Bronchial epithelial cell (primary cell): ENCODE measurements at regions not wholly inside any gene's neighbourhood (a gene's known extent, or its start where the extent isn't known, plus 50 kb on each side); places are given as distances from the start of the nearest gene placed in this dataset.
"Not testable (repeated sequence)": the region's sequence is repeated elsewhere in the genome, so short reads cannot be mapped to it uniquely, and the experiment has no call there.

ENCODE experiments used
- DNase-seq: peaks from one replicate; pipeline ENCODE4 v3.0.0-alpha.2; 2010; ENCODE audit warnings: low read depth
- FAIRE-seq: peaks from 2 replicates; lab custom pipeline; 2011; peaks lifted over from hg19 to GRCh38; lab: Jason Lieb, UNC
- H3K27me3 ChIP-seq: 2 replicates; pipeline ENCODE4 v1.5.1; 2011; ENCODE audit warnings: low read length; ENCODE audit not compliant: control insufficient read depth, insufficient read depth
- H3K36me3 ChIP-seq: 2 replicates; pipeline ENCODE4 v1.5.1; 2011; ENCODE audit warnings: low read length; ENCODE audit not compliant: control insufficient read depth, insufficient read depth
- H3K4me3 ChIP-seq: 2 replicates; pipeline ENCODE4 v1.5.1; 2011; ENCODE audit warnings: mild to moderate bottlenecking, low read depth, low read length, control low read depth
- TF ChIP-seq, protein P1 (sequence below): IDR thresholded peaks from 2 replicates; pipeline ENCODE4 v1.5.1; 2011; ENCODE audit warnings: mild to moderate bottlenecking, moderate library complexity, low read length, control low read depth, inconsistent platforms; ENCODE audit not compliant: insufficient read depth, severe bottlenecking

DNA sequence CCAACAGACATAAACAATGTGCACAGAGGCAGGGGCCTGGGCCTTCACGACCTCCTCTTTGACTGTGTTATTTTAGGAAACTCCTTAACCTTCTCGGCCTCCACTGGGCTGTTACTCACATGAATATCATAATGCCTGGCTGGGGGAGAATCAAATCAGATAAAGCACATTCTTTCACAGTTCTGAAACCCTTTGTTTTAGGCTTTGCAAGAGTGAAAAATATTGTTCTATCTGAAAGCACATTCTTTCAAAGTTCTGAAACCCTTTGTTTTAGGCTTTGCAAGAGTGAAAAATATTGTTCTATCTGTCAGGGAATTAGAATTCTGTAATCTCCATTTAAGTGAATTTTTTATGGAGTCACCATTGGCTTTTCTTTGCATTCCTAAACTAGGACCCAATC, 50.7 kb upstream of the SYNDIG1 start:
- no peak overlapping the region for H3K4me3 ChIP-seq
- H3K27me3 ChIP-seq, result no peaks in the 10 kb centered on the region
- no peak for DNase-seq
- H3K36me3 ChIP-seq, result no peaks in the 10 kb centered on the region
- FAIRE-seq, result no peak
- TF ChIP-seq, protein P1, sequence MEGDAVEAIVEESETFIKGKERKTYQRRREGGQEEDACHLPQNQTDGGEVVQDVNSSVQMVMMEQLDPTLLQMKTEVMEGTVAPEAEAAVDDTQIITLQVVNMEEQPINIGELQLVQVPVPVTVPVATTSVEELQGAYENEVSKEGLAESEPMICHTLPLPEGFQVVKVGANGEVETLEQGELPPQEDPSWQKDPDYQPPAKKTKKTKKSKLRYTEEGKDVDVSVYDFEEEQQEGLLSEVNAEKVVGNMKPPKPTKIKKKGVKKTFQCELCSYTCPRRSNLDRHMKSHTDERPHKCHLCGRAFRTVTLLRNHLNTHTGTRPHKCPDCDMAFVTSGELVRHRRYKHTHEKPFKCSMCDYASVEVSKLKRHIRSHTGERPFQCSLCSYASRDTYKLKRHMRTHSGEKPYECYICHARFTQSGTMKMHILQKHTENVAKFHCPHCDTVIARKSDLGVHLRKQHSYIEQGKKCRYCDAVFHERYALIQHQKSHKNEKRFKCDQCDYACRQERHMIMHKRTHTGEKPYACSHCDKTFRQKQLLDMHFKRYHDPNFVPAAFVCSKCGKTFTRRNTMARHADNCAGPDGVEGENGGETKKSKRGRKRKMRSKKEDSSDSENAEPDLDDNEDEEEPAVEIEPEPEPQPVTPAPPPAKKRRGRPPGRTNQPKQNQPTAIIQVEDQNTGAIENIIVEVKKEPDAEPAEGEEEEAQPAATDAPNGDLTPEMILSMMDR, result no peak

DNA sequence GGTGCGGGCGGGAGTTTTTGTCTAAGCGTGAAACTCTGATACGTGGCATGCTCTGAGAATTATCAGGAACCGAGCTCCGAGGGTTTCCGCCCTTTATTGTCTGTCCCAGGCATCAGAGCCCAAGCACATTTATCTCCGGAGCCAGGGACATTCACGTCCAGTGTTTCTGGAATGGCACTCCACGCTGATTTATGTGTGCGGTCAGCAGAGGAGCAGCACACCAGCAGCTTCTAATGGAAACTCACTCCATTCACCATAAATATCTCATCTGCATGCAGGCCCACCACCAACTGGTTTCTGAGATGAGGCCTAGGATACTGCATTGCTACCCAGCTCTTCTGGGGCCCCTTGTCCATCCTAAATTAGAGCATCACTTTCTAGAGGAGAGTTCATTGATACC, 51.9 kb upstream of the SYNDIG1 start:
- DNase-seq (no peak), FAIRE-seq (no peak)
- no peak overlapping the region for H3K4me3 ChIP-seq
- H3K36me3 ChIP-seq, result no peaks in the 10 kb centered on the region
- TF ChIP-seq, protein P1, result no peak
- H3K27me3 ChIP-seq, result no peaks in the 10 kb centered on the region

DNA sequence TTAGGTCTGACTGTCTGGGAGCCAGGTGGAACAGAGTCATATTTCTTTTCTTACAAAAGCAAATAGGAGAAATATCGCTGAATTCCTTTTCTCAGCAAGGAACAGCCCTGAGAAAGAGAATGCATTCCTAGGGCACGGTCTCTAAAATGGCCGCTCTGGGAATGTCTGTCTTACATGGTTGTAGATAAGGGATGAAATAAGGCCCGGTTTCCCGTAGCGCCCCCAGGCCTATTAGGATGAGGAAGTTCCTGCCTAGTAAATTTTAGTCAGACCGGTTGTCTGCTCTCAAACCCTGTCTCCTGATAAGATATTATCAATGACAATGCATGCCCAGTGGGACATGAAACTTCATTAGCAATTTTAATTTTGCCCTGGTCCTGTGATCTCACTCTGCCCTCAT, 54.0 kb upstream of the SYNDIG1 start:
- not testable (repeated sequence) for H3K36me3 ChIP-seq, DNase-seq, H3K27me3 ChIP-seq, FAIRE-seq, H3K4me3 ChIP-seq

DNA sequence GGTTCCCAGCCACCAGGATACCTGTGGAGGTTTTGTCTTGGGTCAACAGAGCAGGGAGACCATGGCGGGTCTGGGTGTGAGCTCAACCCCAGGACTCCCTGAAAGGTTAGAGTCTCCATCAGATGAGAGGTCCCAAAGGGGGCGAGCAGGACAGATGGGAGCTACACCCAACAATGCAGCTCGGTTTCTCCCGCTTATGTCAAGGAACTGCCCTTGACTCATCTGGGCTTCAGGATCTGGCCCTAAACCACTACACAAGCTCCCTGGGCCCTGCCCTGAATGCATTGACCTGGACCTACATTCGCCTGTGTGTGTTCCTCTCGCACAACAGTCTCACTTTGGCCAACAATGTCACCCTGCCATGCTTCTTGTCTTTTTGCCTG, 57.6 kb upstream of the SYNDIG1 start:
- Histone ChIP-seq H3K36me3 (no peaks in the 10 kb centered on the region), H3K4me3 (no peak overlapping the region), H3K27me3 (no peaks in the 10 kb centered on the region)
- DNase-seq (no peak), FAIRE-seq (no peak)
- TF ChIP-seq, protein P1, result no peak

DNA sequence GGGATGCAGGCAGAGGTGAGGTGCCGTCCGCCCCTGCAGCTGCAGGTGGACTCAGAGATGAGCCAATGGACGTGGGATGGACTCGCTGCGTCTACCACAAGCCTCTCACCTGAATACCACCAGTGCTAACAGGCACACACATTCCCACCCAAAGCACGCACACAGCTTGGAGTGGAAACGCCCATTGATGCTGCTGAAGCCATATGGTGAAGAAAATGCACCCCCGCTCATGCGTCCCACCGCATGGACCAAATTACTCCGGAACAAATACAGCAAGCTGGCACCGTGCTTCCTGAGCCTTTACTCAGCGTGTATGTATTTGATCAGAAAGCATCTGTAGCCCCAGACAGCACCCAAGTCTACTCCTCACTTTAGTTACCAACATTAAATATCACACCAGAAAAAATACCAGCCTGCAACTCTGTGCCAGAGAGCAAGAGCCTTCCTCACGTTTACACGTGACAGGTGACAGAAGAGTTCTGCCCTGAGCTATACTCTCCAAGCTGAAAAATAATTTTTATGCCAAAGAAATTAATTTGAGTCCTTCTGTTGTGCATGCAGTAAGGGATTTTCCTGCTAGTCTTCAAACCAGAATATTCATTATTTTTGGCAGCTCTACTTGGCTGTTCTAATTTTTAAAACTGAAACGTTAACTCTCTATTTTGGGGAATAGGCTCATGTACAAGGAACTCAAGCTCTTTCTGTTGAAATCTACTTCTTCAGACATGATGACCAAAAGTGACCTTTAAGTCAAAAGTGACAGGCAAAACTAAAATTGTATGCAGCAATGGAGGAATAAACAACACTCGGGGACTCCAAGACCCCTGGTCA, 58.2 kb upstream of the SYNDIG1 start:
- Histone ChIP-seq H3K27me3 (no peaks in the 10 kb centered on the region), H3K4me3 (no peak overlapping the region), H3K36me3 (no peaks in the 10 kb centered on the region)
- DNase-seq (no peak), FAIRE-seq (no peak)
- TF ChIP-seq, protein P1, result no peak

DNA sequence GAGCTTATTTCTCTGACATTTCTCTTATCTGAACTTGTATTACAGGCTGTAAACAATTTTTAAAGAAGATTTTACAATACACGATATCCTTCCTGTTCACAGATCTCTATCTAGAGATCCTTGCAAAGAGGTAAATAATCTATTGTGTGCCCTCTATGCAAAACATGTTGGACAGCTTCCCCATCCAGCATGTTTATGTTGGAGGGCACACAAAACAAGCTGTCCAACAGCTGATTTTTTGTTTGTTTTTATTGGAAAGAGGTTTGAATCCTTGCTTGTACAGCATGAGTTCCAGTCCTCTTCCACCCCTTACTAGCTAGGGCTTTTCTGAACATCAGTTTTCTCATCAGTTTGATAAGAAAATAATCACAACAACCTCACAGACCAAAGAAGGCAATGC, 62.3 kb upstream of the SYNDIG1 start:
- DNase-seq (no peak), FAIRE-seq (no peak)
- Histone ChIP-seq H3K36me3 (no peaks in the 10 kb centered on the region), H3K4me3 (no peak overlapping the region), H3K27me3 (no peaks in the 10 kb centered on the region)
- TF ChIP-seq, protein P1, result no peak
